Small intestine (tissue), 7 donors: ENCODE measurements at regions not wholly inside any gene's neighbourhood (a gene's known extent, or its start where the extent isn't known, plus 50 kb on each side); places are given as distances from the start of the nearest gene placed in this dataset.

Experiments
- DNase-seq, 2 donors: peaks; one replicate each; pipeline versions ENCODE4 v3.0.0 to v3.0.0-alpha.2; 2013
- FAIRE-seq: peaks from 2 replicates; lab custom pipeline; 2012; peaks lifted over from hg19 to GRCh38; lab: Jason Lieb, UNC
- H3K27ac ChIP-seq, 3 donors: one replicate each; pipeline ENCODE4 v1.5.1; 2013; ENCODE audit warnings: low read length in 2 of 3, mild to moderate bottlenecking in 2 of 3, control low read depth in 1 of 3, inconsistent platforms in 1 of 3, low read depth in 1 of 3, moderate library complexity in 1 of 3
- H3K27me3 ChIP-seq, 3 donors: one replicate each; pipeline ENCODE4 v1.6.1; 2013; ENCODE audit warnings: low read length in 3 of 3, inconsistent platforms in 1 of 3; ENCODE audit not compliant: control insufficient read depth in 3 of 3, insufficient read depth in 3 of 3
- H3K36me3 ChIP-seq, 3 donors: one replicate each; pipeline ENCODE4 v1.6.1; 2013; ENCODE audit warnings: low read length in 3 of 3, inconsistent platforms in 1 of 3, low read depth in 1 of 3, mild to moderate bottlenecking in 1 of 3, moderate library complexity in 1 of 3; ENCODE audit not compliant: control insufficient read depth in 3 of 3, insufficient read depth in 2 of 3
- H3K4me1 ChIP-seq, 3 donors: one replicate each; pipeline ENCODE4 v1.6.1; 2013; ENCODE audit warnings: low read length in 2 of 3, inconsistent platforms in 1 of 3, low read depth in 1 of 3, mild to moderate bottlenecking in 1 of 3, moderate library complexity in 1 of 3; ENCODE audit not compliant: control insufficient read depth in 3 of 3, insufficient read depth in 2 of 3
- H3K4me3 ChIP-seq, 3 donors: one replicate each; pipeline ENCODE4 v1.5.1; 2013; ENCODE audit warnings: low read length in 3 of 3, control low read depth in 1 of 3, inconsistent platforms in 1 of 3, low read depth in 1 of 3, mild to moderate bottlenecking in 1 of 3, moderate library complexity in 1 of 3
- H3K9me3 ChIP-seq, 2 donors: one replicate each; pipeline ENCODE4 v1.6.1; 2013; ENCODE audit warnings: low read depth in 1 of 2, low read length in 1 of 2; ENCODE audit not compliant: control insufficient read depth in 2 of 2, insufficient read depth in 1 of 2
- WGBS, 3 donors: extraction: QIAGEN DNeasy Blood & Tissue Kit; methylation state at CpG; one replicate each; pipeline ENCODE4 v1.1.7; 2013; 5-methylcytosine and 5-hydroxymethylcytosine counted together
- donor health status: healthy with polysubstance abuse.
- donor health status: control.
- donor health status: control.
- donor health status: Bipolar disorder and iron deficiency.
- donor health status: healthy.

GRCh38 chr5:41598011-41598410 lies 87.6 kb upstream of the PLCXD3 start:
- Histone ChIP-seq H3K27ac (no peak overlapping the region), H3K27me3 (peaks cover 0 to 2% (median 0%) of the 10 kb centered on the region in 3 donors), H3K9me3 (no peaks in the 10 kb centered on the region), H3K36me3 (no peaks in the 10 kb centered on the region), H3K4me1 (no peaks in the 10 kb centered on the region), H3K4me3 (no peak overlapping the region)
- DNase-seq (no peak), FAIRE-seq (no peak)

DNA sequence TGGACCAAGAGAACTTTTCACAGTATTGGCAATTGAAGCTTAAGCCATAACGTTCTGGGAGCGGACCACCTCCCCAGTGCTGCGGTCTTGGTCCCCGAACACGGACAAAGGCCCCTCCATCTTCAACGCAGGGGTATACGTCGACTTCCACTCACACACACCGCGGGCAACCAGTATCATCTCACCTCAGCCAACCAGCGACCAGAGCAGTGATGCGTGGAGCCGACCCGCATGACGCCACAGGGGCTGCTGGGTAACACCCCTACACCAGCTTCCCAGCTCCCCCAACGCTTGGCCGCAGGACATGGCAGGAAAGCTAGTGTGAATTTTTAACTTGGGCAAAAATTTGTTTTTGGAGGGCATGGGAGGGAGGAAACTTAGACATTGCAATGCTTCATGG lies 77.3 kb upstream of the PLCXD3 start:
- H3K4me3 ChIP-seq, result no peak overlapping the region
- FAIRE-seq, result no peak
- H3K4me1 ChIP-seq, result no peaks in the 10 kb centered on the region
- H3K36me3 ChIP-seq, result no peaks in the 10 kb centered on the region
- no peaks in the 10 kb centered on the region for H3K9me3 ChIP-seq
- no peak for DNase-seq
- 95 to 96% (median 96%) methylated on average over 17 of the region's 17 CpGs for WGBS, 3 donors
- peaks cover 0 to 2% (median 0%) of the 10 kb centered on the region in 3 donors for H3K27me3 ChIP-seq
- H3K27ac ChIP-seq, result no peak overlapping the region

GRCh38 chr5:41575110-41575779 lies 64.8 kb upstream of the PLCXD3 start:
- no peak for DNase-seq
- Histone ChIP-seq H3K4me3 (no peak overlapping the region), H3K27me3 (no peaks in the 10 kb centered on the region), H3K36me3 (no peaks in the 10 kb centered on the region), H3K27ac (no peak overlapping the region), H3K4me1 (no peaks in the 10 kb centered on the region), H3K9me3 (no peaks in the 10 kb centered on the region)
- FAIRE-seq, result no peak
- WGBS, 3 donors, result 83 to 90% (median 86%) methylated on average over 1 of the region's 1 CpG

DNA sequence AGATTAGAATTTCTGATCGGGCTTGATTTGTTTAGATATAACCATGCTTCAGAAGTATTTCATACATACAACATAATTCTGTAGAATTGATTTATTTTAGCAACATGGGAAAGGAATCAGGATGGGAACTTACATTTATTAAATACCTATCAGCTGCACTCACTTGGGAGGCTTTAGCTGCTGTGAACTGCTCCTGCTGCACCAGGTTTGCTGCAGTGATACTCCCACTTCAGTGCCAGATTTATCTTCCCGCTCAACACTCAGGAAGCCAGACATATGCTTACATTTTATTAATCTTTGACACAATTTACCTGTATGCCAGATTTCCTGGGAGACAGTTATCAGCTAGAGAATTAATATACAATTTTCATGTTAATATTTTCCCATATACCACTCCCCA lies 64.0 kb upstream of the PLCXD3 start:
- Histone ChIP-seq H3K4me3 (no peak overlapping the region), H3K36me3 (no peaks in the 10 kb centered on the region), H3K9me3 (no peaks in the 10 kb centered on the region), H3K27ac (no peak overlapping the region), H3K27me3 (no peaks in the 10 kb centered on the region), H3K4me1 (no peaks in the 10 kb centered on the region)
- 71 to 86% (median 85%) methylated on average over 2 of the region's 2 CpGs for WGBS, 3 donors
- FAIRE-seq (no peak), DNase-seq (no peak)
